GM23248 (cell line): ENCODE measurements at regions not wholly inside any gene's neighbourhood (a gene's known extent, or its start where the extent isn't known, plus 50 kb on each side); places are given as distances from the start of the nearest gene placed in this dataset.

Experiments used
- EZH2 ChIP-seq: fragments of 200-600 bp; sonication (generic); IDR thresholded peaks from 2 replicates; pipeline ENCODE4 v1.6.1; 2018; ENCODE audit warnings: antibody characterized with exemption, mild to moderate bottlenecking; ENCODE audit not compliant: insufficient read depth, poor library complexity, severe bottlenecking
- EZH2phosphoT487 ChIP-seq: fragments of 200-600 bp; sonication (generic); IDR thresholded peaks from 2 replicates; pipeline ENCODE4 v1.6.1; 2018; ENCODE audit warnings: antibody characterized with exemption, moderate library complexity, mild to moderate bottlenecking, low read depth; ENCODE audit not compliant: insufficient read depth

DNA sequence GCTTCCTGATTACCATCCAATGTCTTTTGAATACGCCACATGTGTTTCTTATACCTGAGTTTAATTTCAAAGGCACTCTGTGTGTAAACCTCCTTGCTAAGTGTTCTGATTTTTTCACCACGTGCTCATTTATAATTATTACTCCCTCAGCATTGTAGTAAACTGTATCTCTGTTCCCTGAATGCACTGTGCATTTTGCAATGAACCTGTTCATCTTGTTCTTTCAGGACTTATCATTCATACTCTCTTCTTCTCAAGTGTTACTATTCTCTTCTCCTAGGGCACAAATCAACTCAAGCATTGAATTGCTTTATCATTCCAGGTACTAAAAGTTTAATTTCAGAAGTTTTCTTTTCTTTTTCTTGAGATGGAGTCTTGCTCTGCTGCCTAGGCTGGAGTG lies 383.4 kb upstream of the TRIB2 start:
- TF ChIP-seq EZH2 (no peak), EZH2phosphoT487 (no peak)
